Lower leg skin (tissue), 4 donors: ENCODE measurements at regions not wholly inside any gene's neighbourhood (a gene's known extent, or its start where the extent isn't known, plus 50 kb on each side); places are given as distances from the start of the nearest gene placed in this dataset.

ENCODE experiments used
- DNase-seq, 2 donors: peaks; one replicate each; pipeline ENCODE4 v3.0.0-alpha.2; 2019; ENCODE audit warnings: low spot score in 2 of 2
- H3K4me3 ChIP-seq: fragments of 200-600 bp; sonication (generic); 2 replicates; pipeline ENCODE4 v1.5.1; 2017; ENCODE audit warnings: mild to moderate bottlenecking, low read depth; ENCODE audit not compliant: poor library complexity, severe bottlenecking
- POLR2A ChIP-seq, 2 donors: fragments of 450-650 bp; IDR thresholded peaks; one replicate each; pipeline ENCODE4 v1.6.1; 2016 to 2017; ENCODE audit warnings: antibody characterized with exemption in 2 of 2, mild to moderate bottlenecking in 1 of 2, moderate library complexity in 1 of 2
- WGBS, 2 donors: methylation state at CpG; one replicate each; pipeline ENCODE4 v1.1.5; 2018; 5-methylcytosine and 5-hydroxymethylcytosine counted together
- intact Hi-C: fragments of 100-400 bp; cut with DNase I; formaldehyde crosslinking; loops from one replicate; pipeline ENCODE4 v1.15.0; 2023; ENCODE audit warnings: low total_unique reads
- TF ChIP-seq, protein P1 (sequence below), 3 donors: fragments of 450-650 bp; IDR thresholded peaks; one replicate each; pipeline ENCODE4 v1.5.1; 2016; ENCODE audit warnings: antibody characterized with exemption in 3 of 3, mild to moderate bottlenecking in 3 of 3, moderate library complexity in 2 of 3

DNA sequence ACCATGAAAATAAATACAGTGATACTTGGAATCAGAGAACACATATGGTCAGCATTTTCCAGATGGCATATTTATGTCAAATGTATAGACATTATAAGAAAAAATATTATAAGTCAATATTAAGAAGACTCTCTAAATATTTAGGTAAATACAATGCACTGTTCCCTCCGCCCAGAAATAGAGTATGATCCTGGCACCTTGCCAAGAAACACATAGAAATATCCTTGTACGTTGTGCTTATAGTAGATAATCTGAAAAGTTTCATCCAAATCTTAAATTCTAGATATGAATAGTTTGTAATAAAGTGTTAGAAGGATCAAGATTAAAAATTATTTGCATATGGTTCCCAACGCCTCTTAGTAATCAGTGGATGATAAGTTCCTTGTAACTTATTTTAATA is 645.8 kb upstream of the GJE1 start:
- no peak overlapping the region for H3K4me3 ChIP-seq
- WGBS, 2 donors: 48 to 55% methylated on average over 3 of the region's 3 CpGs
- intact Hi-C loops: no loop called here
- TF ChIP-seq, protein P1, sequence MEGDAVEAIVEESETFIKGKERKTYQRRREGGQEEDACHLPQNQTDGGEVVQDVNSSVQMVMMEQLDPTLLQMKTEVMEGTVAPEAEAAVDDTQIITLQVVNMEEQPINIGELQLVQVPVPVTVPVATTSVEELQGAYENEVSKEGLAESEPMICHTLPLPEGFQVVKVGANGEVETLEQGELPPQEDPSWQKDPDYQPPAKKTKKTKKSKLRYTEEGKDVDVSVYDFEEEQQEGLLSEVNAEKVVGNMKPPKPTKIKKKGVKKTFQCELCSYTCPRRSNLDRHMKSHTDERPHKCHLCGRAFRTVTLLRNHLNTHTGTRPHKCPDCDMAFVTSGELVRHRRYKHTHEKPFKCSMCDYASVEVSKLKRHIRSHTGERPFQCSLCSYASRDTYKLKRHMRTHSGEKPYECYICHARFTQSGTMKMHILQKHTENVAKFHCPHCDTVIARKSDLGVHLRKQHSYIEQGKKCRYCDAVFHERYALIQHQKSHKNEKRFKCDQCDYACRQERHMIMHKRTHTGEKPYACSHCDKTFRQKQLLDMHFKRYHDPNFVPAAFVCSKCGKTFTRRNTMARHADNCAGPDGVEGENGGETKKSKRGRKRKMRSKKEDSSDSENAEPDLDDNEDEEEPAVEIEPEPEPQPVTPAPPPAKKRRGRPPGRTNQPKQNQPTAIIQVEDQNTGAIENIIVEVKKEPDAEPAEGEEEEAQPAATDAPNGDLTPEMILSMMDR (IDR thresholded peaks at IDR 0.05): no peak
- no peak for TF ChIP-seq POLR2A (IDR thresholded peaks at IDR 0.05)
- no peak for DNase-seq

DNA sequence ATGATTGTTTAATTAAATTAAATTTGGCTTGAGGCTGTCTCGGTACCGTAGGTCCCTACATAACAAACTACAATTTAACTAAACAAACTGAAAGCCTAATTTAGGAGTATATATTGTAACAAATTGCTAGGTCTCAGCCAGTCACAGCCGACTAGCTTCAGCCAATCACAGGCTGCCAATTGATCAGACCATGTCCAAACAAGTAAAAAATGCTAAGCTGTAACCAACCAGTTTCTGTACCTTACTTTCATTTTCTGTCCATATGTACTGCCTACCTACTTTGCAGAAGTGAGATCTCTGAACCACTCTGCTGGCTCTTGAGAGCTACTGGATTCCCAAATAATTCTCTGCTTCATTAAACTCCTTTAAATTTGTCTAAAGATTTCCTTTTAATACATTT is 648.0 kb upstream of the GJE1 start:
- intact Hi-C loops: no loop called here
- WGBS, 2 donors: 35 to 49% methylated on average over 3 of the region's 3 CpGs
- no peak for DNase-seq

DNA sequence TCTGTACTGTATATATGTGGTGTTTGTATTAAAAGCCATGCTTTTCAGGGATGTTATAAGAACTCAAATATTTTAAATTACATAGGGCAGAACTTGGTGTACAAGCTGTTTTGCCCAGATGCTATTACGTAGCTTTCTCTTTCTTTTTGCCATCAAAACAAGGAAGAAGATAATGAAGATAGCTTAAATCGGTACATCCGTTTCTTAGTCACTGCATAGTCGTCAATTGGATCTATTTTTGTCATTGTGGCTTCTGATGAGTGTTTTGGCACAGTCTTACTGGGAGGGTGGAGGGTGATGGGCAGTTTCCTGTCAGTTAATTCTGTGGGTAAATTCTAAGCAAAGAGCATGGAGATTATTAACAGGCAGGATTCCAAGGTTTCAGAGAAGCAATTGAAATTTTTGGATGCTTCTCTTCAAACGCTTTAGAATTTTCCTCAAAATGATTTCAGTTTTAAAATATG is 649.1 kb upstream of the GJE1 start:
- intact Hi-C loops: no loop called here
- DNase-seq: peak in 1 of 2 donors; percentile 38
- H3K4me3 ChIP-seq: no peak overlapping the region
- no peak for TF ChIP-seq POLR2A (IDR thresholded peaks at IDR 0.05)
- WGBS, 2 donors: 1 to 3% methylated on average over 5 of the region's 5 CpGs

More for the DNA sequence above, 648.0 kb upstream of the GJE1 start:
- no peak for TF ChIP-seq POLR2A (IDR thresholded peaks at IDR 0.05)
- TF ChIP-seq, protein P1 (IDR thresholded peaks at IDR 0.05): no peak
- H3K4me3 ChIP-seq: no peak overlapping the region

GRCh38 chr6:141482796-141483597 is 649.7 kb upstream of the GJE1 start:
- H3K4me3 ChIP-seq: no peak overlapping the region

DNA sequence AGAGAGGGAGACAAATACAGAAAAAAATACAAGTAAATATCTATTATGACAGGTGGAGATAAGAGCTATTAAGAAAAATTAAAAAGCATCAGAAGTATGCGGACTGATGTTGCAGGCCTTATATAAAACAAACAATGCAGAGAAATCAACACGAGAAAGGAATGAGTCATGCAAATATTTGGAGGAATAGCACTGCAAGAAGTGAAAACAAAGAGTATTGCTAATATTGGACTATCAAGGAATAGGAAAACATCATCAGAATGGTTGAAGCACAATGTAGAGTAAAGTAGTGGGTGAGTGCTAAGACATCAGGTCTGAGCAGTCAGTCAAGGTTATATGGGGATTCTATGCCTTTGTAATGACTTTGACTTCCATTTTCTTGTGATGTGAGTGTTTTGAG is 657.5 kb upstream of the GJE1 start:
- intact Hi-C loops: no loop called here
- no peak for DNase-seq
- WGBS, 2 donors: 76 to 82% methylated on average over 2 of the region's 2 CpGs
- TF ChIP-seq, protein P1 (IDR thresholded peaks at IDR 0.05): no peak
- TF ChIP-seq POLR2A (IDR thresholded peaks at IDR 0.05): no peak
- H3K4me3 ChIP-seq: no peak overlapping the region

More at GRCh38 chr6:141482796-141483597, 649.7 kb upstream of the GJE1 start:
- intact Hi-C loops: no loop called here
- TF ChIP-seq, protein P1 (IDR thresholded peaks at IDR 0.05): no peak
- no peak for TF ChIP-seq POLR2A (IDR thresholded peaks at IDR 0.05)
- WGBS, 2 donors: 32 to 48% methylated on average over 6 of the region's 6 CpGs
- no peak for DNase-seq

DNA sequence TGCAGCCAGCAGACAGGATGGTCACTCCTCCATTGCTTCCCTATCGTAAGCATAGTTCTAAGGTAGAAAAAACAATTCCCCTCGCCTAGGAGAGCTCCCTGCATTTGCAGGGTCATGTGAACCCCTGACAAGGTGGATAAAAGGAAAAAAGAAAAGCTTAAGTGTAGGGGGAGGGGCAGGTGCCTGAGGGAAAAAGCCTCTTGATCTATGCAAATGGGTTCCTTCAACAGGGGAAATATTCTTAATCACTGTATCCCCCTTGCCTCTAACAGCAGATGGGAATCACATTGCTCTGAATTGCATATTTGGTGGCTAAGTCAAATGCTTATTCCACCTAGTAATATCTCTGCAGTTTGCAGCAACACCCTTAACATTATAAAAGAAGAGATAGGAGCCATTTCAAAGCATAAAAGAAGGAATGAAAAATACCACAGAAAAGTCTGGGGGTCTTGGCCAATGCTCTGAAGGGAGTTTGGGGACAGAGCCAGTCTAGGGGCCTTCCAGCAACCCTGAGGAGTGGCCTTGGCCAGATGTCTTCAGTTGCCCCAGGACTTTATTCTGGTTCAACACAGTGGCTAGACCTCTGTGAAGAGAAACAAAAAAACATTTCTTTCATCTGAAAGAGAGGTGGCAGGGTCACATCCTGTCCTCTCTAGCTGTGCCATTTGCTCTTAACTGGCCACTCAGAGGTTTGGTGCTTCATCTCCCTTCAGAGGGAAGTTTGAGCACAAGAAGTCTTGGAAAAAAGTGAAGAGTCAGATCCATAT is 660.4 kb upstream of the GJE1 start:
- intact Hi-C loops: no loop called here
- WGBS, 2 donors: 85 to 94% methylated on average over 2 of the region's 2 CpGs

More for the DNA sequence above, 660.4 kb upstream of the GJE1 start:
- TF ChIP-seq, protein P1 (IDR thresholded peaks at IDR 0.05): no peak
- no peak for TF ChIP-seq POLR2A (IDR thresholded peaks at IDR 0.05)
- no peak for DNase-seq
- no peak overlapping the region for H3K4me3 ChIP-seq
